Muscle of leg (tissue), 3 donors: ENCODE measurements at regions not wholly inside any gene's neighbourhood (a gene's known extent, or its start where the extent isn't known, plus 50 kb on each side); places are given as distances from the start of the nearest gene placed in this dataset.

ENCODE experiments used
- DNase-seq: peaks from one replicate; pipeline ENCODE4 v3.0.0; 2013
- H3K27ac ChIP-seq: one replicate; pipeline ENCODE4 v1.5.1; 2013; ENCODE audit warnings: mild to moderate bottlenecking, low read length, control low read depth
- H3K27me3 ChIP-seq: one replicate; pipeline ENCODE4 v1.6.1; 2013; ENCODE audit warnings: low read length; ENCODE audit not compliant: control insufficient read depth, insufficient read depth
- H3K36me3 ChIP-seq: one replicate; pipeline ENCODE4 v1.6.1; 2013; ENCODE audit warnings: low read length; ENCODE audit not compliant: control insufficient read depth, insufficient read depth
- H3K4me1 ChIP-seq: one replicate; pipeline ENCODE4 v1.6.1; 2013; ENCODE audit warnings: low read length; ENCODE audit not compliant: control insufficient read depth, insufficient read depth
- H3K4me3 ChIP-seq: one replicate; pipeline ENCODE4 v1.5.1; 2013; ENCODE audit warnings: low read length, control low read depth
- H3K9me3 ChIP-seq: replicated peaks from 2 replicates; pipeline ENCODE4 v1.6.1; 2013; ENCODE audit warnings: low read depth, low read length; ENCODE audit not compliant: control insufficient read depth
- WGBS: methylation state at CpG from one replicate; pipeline ENCODE4 v1.1.5; 2013; ENCODE audit warnings: missing lambda C conversion rate; ENCODE audit not compliant: insufficient coverage; 5-methylcytosine and 5-hydroxymethylcytosine counted together

DNA sequence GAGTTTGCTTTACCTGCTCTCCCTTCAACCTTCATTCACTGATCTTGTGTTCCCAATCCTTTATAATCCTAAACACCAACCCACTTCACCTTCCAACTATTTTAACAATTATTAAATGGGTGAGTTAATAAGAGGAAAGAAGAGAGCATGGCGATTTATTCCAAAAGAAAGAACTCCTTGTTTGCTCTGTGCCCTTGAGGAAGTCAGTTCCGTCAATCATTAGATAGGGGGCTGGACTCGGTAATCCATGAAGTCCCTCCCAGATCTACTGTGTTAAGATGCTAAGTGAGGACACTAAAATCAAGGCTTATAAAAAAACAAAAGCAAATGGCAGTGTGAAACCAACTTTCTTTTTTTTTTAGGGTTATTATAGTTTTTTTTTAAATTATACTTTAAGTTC, 589.9 kb downstream of the XIRP2 start:
- H3K36me3 ChIP-seq = no peaks in the 10 kb centered on the region
- no peaks in the 10 kb centered on the region for H3K9me3 ChIP-seq
- no peaks in the 10 kb centered on the region for H3K4me1 ChIP-seq
- no peak overlapping the region for H3K4me3 ChIP-seq
- H3K27ac ChIP-seq = no peak overlapping the region
- DNase-seq = no peak
- H3K27me3 ChIP-seq = no peaks in the 10 kb centered on the region
- no CpG with 5 or more reads among the region's 3 CpGs for WGBS

DNA sequence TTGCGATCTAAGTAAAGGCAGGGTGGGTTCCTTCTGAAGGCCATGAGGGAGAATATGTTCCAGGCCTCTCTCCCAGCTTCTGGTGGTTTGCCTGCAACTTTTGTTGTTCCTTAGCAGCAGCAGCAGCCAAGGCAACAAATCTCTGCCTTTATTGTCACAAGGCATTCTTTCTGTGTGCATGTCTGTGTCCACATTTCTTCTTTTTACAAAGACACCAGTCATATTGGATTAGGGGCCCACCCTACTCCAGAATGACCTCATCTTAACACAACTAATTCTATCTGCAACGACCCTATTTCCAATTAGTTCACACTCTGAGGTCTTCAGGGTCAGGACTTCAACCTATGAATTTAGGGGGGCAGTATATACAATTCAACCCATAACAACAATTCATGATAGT, 587.5 kb downstream of the XIRP2 start:
- no peaks in the 10 kb centered on the region for H3K4me1 ChIP-seq
- no peaks in the 10 kb centered on the region for H3K27me3 ChIP-seq
- H3K4me3 ChIP-seq = no peak overlapping the region
- H3K36me3 ChIP-seq = no peaks in the 10 kb centered on the region
- H3K9me3 ChIP-seq = no peaks in the 10 kb centered on the region
- 100% methylated on average over 1 of the region's 2 CpGs for WGBS
- H3K27ac ChIP-seq = no peak overlapping the region
- DNase-seq = no peak

- Histone ChIP-seq H3K27me3 (no peaks in the 10 kb centered on the region), H3K9me3 (no peaks in the 10 kb centered on the region), H3K4me3 (no peak overlapping the region), H3K4me1 (no peaks in the 10 kb centered on the region), H3K27ac (no peak overlapping the region), H3K36me3 (no peaks in the 10 kb centered on the region)
- DNase-seq = no peak
Measured at GRCh38 chr2:167471734-167472133, 583.5 kb downstream of the XIRP2 start.

DNA sequence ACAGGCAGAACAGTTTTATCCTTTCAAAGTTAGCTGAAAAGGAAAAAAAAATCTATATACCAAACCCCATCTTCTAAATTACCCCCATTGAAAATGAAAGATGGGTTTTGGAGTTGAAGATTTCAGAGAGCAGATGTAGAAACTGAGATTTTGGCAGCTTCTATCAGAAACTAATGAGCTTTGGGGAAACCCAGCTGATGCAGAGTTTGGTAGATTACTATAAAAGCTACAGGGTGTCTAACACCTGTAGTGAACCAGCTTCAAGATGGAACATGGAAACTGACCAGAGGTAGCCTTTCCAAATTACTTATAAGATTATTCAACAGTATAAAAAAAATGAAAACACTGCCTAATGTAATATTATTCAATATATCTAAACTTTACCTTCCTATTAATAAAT, 583.1 kb downstream of the XIRP2 start:
- DNase-seq = no peak
- H3K36me3 ChIP-seq = no peaks in the 10 kb centered on the region
- H3K4me3 ChIP-seq = no peak overlapping the region
- no peaks in the 10 kb centered on the region for H3K27me3 ChIP-seq
- H3K9me3 ChIP-seq = no peaks in the 10 kb centered on the region
- H3K27ac ChIP-seq = no peak overlapping the region
- H3K4me1 ChIP-seq = no peaks in the 10 kb centered on the region

- WGBS = no CpG with 5 or more reads among the region's 3 CpGs
- no peak overlapping the region for H3K27ac ChIP-seq
- no peak overlapping the region for H3K4me3 ChIP-seq
- peaks cover 3% of the 10 kb centered on the region for H3K9me3 ChIP-seq
- no peak for DNase-seq
- no peaks in the 10 kb centered on the region for H3K27me3 ChIP-seq
- no peaks in the 10 kb centered on the region for H3K36me3 ChIP-seq
- H3K4me1 ChIP-seq = no peaks in the 10 kb centered on the region
Measured at GRCh38 chr2:167462379-167462778, 574.1 kb downstream of the XIRP2 start.

- Histone ChIP-seq H3K4me3 (no peak overlapping the region), H3K27me3 (no peaks in the 10 kb centered on the region), H3K9me3 (peaks cover 7% of the 10 kb centered on the region), H3K36me3 (no peaks in the 10 kb centered on the region), H3K27ac (no peak overlapping the region), H3K4me1 (no peaks in the 10 kb centered on the region)
- 80% methylated on average over 1 of the region's 13 CpGs for WGBS
- DNase-seq = no peak
Measured at GRCh38 chr2:167454036-167454435, 565.8 kb downstream of the XIRP2 start.

DNA sequence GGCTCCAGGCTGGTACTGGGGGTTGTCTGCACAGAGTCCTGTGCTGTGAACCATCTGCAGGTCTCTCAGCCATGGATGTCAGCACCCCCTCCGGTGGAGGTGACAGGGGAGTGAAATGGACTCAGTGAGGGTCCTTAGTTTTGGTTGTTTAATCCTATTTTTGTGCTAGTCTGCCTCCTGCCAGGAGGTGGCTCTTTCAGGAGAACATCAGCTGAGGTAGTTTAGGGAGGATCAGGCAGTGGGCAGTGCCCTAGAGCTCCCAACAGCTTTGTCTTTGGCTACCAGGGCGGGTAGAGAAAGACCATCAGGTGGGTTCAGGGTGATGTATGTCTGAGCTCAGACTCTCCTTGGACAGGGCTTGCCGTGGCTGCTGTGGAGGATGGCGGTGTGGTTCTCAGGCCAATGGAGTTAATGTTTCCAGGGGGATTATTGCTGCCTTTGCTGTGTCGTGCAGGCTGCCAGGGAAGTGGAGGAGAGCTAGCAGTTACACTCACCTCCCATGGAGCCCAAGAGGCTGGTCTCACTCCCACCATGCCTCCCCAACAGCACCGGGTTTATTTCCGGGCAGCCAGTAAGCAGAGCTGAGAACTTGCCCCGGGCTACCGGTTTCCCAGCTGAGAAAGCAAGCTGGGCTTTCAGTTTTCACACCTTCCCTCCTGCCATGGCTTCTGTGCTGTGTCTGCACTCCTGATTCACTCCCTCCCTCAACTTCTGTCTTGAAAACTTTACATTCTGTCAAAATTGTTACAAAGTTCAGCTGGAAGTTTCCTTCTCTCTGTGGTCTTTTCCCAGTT, 563.4 kb downstream of the XIRP2 start:
- H3K4me3 ChIP-seq = no peak overlapping the region
- DNase-seq = no peak
- 64% methylated on average over 5 of the region's 9 CpGs for WGBS
- H3K4me1 ChIP-seq = no peaks in the 10 kb centered on the region
- H3K36me3 ChIP-seq = no peaks in the 10 kb centered on the region
- H3K27ac ChIP-seq = no peak overlapping the region
- H3K9me3 ChIP-seq = peaks cover 9% of the 10 kb centered on the region
- H3K27me3 ChIP-seq = no peaks in the 10 kb centered on the region

GRCh38 chr2:167450364-167450763, 562.1 kb downstream of the XIRP2 start:
- Histone ChIP-seq H3K4me1 (no peaks in the 10 kb centered on the region), H3K9me3 (peaks cover 9% of the 10 kb centered on the region), H3K36me3 (no peaks in the 10 kb centered on the region), H3K27me3 (no peaks in the 10 kb centered on the region), H3K27ac (no peak overlapping the region), H3K4me3 (no peak overlapping the region)
- no peak for DNase-seq

DNA sequence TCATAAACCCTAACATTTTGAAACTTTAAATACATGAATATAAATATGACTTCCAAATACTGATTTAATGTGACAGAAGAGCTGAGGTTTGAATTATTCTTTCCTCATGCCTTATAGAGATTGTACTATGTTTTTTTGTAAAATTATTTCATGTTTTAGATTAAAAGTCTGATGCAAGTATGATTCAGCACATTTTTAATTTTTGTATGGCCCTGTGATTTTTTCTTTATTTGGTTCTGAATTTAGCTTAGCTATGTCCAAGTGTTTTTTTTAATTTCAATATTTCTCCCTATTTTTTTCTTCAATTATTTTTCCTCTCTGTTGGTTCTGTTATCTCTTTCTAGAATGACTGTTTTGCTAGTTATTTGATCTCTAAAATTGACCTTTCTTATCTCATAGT, 552.1 kb downstream of the XIRP2 start:
- Histone ChIP-seq H3K36me3 (no peaks in the 10 kb centered on the region), H3K9me3 (no peaks in the 10 kb centered on the region), H3K27me3 (no peaks in the 10 kb centered on the region), H3K4me1 (no peaks in the 10 kb centered on the region), H3K4me3 (no peak overlapping the region), H3K27ac (no peak overlapping the region)
- DNase-seq = no peak

GRCh38 chr2:167438206-167438605, 549.9 kb downstream of the XIRP2 start:
- H3K9me3 ChIP-seq = no peaks in the 10 kb centered on the region
- H3K4me3 ChIP-seq = no peak overlapping the region
- no peaks in the 10 kb centered on the region for H3K27me3 ChIP-seq
- no peaks in the 10 kb centered on the region for H3K36me3 ChIP-seq
- DNase-seq = no peak
- H3K4me1 ChIP-seq = no peaks in the 10 kb centered on the region
- no peak overlapping the region for H3K27ac ChIP-seq
- 27% methylated on average over 1 of the region's 2 CpGs for WGBS

DNA sequence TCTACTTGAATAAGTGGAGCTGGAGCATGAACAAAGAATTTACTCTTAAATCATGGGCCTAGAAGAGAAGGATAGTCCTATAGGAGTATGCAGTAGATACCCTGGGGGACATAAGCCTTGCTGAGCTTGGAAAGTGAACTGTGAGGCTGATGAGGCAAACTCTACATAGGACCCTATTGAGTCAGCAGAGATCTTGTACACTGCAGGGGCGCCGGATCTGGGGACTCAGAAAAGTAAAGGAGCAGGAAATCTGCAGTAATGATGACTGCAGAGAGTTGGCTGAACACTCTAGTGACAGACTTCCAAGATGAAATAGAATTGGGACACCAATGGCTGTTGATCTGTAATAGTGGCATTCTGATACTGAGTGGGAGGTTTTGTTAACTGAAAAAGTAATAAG, 543.7 kb downstream of the XIRP2 start:
- WGBS = 60% methylated on average over 2 of the region's 2 CpGs
- Histone ChIP-seq H3K27ac (no peak overlapping the region), H3K4me3 (no peak overlapping the region), H3K36me3 (no peaks in the 10 kb centered on the region), H3K9me3 (no peaks in the 10 kb centered on the region), H3K4me1 (no peaks in the 10 kb centered on the region), H3K27me3 (no peaks in the 10 kb centered on the region)
- no peak for DNase-seq
